Activated naive CD4-positive, alpha-beta T cell treated with anti-CD3 and anti-CD28 coated beads, Interleukin-2, amount 50 U/mL, for 72 hours (primary cell): ENCODE measurements at regions not wholly inside any gene's neighbourhood (a gene's known extent, or its start where the extent isn't known, plus 50 kb on each side); places are given as distances from the start of the nearest gene placed in this dataset.
"Not testable (repeated sequence)": the region's sequence is repeated elsewhere in the genome, so short reads cannot be mapped to it uniquely, and the experiment has no call there.

Experiments used
- ATAC-seq, 2 donors: fragments of 150-1000 bp; cut with Tn5 transposase; 2 replicates each; pipeline ENCODE4 v1.10.0; 2021; ENCODE audit warnings: mild to moderate bottlenecking in 2 of 2, moderate library complexity in 2 of 2
- DNase-seq, 2 donors: peaks; one replicate each; pipeline ENCODE4 v3.0.0; 2021 to 2022; ENCODE audit warnings: low spot score in 2 of 2
- H3K27ac Mint-ChIP-seq, 2 donors: one replicate each; pipeline ENCODE4 v1.8.0; 2022; ENCODE audit warnings: mild to moderate bottlenecking in 2 of 2, mixed read lengths in 2 of 2
- H3K36me3 Mint-ChIP-seq, 2 donors: one replicate each; pipeline ENCODE4 v1.8.0; 2022; ENCODE audit warnings: mixed read lengths in 2 of 2
- H3K9me3 Mint-ChIP-seq, 2 donors: one replicate each; pipeline ENCODE4 v1.8.0; 2022; ENCODE audit warnings: mixed read lengths in 2 of 2

GRCh38 chr4:66964467-66964866 is 580.8 kb downstream of the CENPC start:
- Mint-ChIP-seq H3K27ac (no peak overlapping the region), H3K9me3 (peaks cover 9 to 12% of the 10 kb centered on the region in 2 donors), H3K36me3 (no peaks in the 10 kb centered on the region)
- DNase-seq = no peak
- no peak for ATAC-seq

- DNase-seq = no peak
- Mint-ChIP-seq H3K36me3 (no peaks in the 10 kb centered on the region), H3K27ac (no peak overlapping the region), H3K9me3 (peaks cover 9 to 16% of the 10 kb centered on the region in 2 donors)
- no peak for ATAC-seq
Observed at GRCh38 chr4:66963084-66963483, 582.2 kb downstream of the CENPC start.

DNA sequence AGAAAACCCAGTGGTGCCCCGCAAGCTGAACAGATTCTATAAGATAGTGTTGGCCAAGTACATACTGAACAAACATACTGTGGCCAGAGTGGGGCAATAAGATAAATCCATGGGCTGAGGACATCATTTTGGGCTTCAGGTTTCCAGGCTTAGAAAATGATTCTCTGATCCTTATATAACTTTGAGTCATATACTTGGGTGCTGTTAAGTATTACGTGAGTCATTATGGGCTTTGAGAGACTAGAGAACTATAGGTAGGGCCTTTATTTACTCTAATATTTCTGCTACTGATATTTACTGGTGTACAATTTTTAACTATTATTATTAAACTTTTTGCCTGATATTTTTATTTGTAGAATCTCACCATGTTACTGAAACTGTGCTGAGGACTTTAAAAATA is 586.1 kb downstream of the CENPC start:
- no peak for ATAC-seq
- Mint-ChIP-seq H3K36me3 (no peaks in the 10 kb centered on the region), H3K27ac (no peak overlapping the region), H3K9me3 (peaks cover 10 to 18% of the 10 kb centered on the region in 2 donors)
- no peak for DNase-seq

GRCh38 chr4:66956852-66957251 is 588.5 kb downstream of the CENPC start:
- no peak for DNase-seq
- Mint-ChIP-seq H3K27ac (no peak overlapping the region), H3K9me3 (peaks cover 12 to 21% of the 10 kb centered on the region in 2 donors), H3K36me3 (no peaks in the 10 kb centered on the region)
- no peak for ATAC-seq

- ATAC-seq (no peak), DNase-seq (no peak)
- Mint-ChIP-seq H3K9me3 (peaks cover 17 to 25% of the 10 kb centered on the region in 2 donors), H3K36me3 (no peaks in the 10 kb centered on the region), H3K27ac (no peak overlapping the region)
Observed at GRCh38 chr4:66956426-66956825, 588.9 kb downstream of the CENPC start.

- peaks cover 17 to 20% of the 10 kb centered on the region in 2 donors for H3K9me3 Mint-ChIP-seq
- H3K27ac Mint-ChIP-seq = no peak overlapping the region
- ATAC-seq (no peak), DNase-seq (no peak)
- no peaks in the 10 kb centered on the region for H3K36me3 Mint-ChIP-seq
Observed at GRCh38 chr4:66955784-66956183, 589.5 kb downstream of the CENPC start.

DNA sequence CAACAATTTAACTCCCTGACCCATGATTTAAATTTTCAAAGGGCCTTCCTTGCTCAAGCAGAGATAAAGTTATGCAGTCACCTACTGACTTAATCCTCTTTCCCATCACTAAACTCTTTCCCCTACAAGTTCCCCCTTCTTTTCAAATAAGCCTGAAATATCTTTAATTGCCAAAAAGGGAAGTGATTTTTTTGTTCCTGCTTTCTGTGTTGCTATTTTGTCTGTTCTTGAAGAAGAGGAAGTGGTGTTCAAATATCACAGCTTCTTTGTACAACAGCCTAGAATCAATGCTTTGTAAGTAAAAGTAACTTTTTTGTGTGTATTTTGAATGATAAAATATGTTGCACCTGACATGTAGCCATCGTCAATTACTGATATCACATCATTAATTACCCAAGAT is 595.9 kb downstream of the CENPC start:
- Mint-ChIP-seq H3K27ac (no peak overlapping the region), H3K36me3 (no peaks in the 10 kb centered on the region), H3K9me3 (peaks cover 10 to 12% of the 10 kb centered on the region in 2 donors)
- DNase-seq (no peak), ATAC-seq (no peak)

DNA sequence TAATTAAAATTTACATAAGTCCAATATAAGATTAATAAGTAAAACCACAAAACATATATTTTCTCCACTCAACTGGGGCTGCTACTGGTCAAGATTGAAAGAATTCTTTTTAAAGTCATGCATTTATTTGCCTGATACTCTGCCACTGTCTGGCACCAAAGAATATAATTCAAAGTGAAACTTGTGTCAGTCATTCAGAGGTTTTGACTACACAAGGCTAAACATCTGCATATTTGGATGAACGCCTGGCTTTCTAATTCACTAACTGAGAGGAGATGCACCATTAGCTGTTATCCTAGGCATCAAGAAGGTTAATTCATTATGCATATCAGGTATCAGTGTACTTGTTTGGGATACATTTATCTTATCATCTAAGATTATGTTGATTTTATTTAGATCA is 598.5 kb downstream of the CENPC start:
- H3K9me3 Mint-ChIP-seq = peaks cover 17 to 19% of the 10 kb centered on the region in 2 donors
- DNase-seq = no peak
- ATAC-seq = no peak
- no peak overlapping the region for H3K27ac Mint-ChIP-seq
- no peaks in the 10 kb centered on the region for H3K36me3 Mint-ChIP-seq

- DNase-seq = no peak
- no peak overlapping the region for H3K27ac Mint-ChIP-seq
Observed at GRCh38 chr4:66943112-66943511, 602.2 kb downstream of the CENPC start.

DNA sequence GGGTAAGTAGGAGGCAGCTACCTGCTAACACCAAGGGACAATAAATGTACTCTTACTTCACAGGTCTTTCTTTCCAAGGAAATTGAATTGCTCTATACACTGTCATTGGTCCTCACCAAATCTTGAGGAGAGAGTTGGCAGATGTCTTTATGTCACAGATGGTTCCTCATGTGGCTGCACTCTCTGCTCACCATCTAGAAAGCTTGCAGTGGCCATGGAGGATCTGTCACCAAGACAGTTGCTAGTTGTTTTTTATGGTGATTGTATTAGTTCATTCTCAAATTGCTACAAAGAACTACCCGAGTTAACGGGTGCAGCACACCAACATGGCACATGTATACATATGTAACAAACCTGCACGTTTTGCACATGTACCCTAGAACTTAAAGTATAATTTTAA is 613.3 kb downstream of the CENPC start:
- H3K36me3 Mint-ChIP-seq, ATAC-seq, DNase-seq, H3K27ac Mint-ChIP-seq, H3K9me3 Mint-ChIP-seq: not testable (repeated sequence)

More at GRCh38 chr4:66943112-66943511, 602.2 kb downstream of the CENPC start:
- peaks cover 14 to 16% of the 10 kb centered on the region in 2 donors for H3K9me3 Mint-ChIP-seq
- no peak for ATAC-seq
- no peaks in the 10 kb centered on the region for H3K36me3 Mint-ChIP-seq

- Mint-ChIP-seq H3K27ac (no peak overlapping the region), H3K36me3 (no peaks in the 10 kb centered on the region), H3K9me3 (no peaks in the 10 kb centered on the region)
- DNase-seq (no peak), ATAC-seq (no peak)
Observed at GRCh38 chr4:66930206-66930605, 615.1 kb downstream of the CENPC start.

DNA sequence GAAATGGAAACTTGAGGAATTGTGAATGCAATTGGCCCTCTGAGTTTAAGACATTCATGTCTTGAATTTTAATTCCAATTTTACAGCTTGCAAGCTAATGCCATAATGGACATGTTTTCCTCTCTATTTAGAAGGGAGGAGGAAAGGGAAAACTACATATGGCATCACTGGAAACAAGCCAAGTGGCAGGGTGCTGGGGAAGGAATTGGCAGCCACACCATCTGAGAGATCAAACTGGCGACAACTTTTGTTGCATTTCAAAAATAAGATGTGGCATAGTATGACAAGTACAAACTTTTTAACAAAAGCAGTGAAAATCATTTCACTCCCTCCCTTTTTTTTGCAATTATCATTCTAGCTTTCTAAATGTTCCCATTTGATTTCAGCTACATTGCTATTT is 615.6 kb downstream of the CENPC start:
- H3K36me3 Mint-ChIP-seq = no peaks in the 10 kb centered on the region
- ATAC-seq = no peak

DNA sequence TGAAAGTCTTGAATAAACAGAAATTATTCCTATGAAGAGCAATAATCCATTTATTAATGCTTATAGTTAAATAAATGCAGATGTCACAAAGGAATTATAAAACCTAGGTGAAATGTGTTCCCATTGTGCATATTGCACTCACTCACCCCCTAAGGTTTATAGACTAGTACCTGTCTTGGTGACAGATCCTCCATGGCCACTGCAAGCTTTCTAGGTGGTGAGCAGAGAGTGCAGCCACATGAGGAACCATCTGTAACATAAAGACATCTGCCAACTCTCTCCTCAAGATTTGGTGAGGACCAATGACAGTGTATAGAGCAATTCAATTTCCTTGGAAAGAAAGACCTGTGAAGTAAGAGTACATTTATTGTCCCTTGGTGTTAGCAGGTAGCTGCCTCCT is 616.4 kb downstream of the CENPC start:
- not testable (repeated sequence) for ATAC-seq, H3K36me3 Mint-ChIP-seq, DNase-seq, H3K9me3 Mint-ChIP-seq, H3K27ac Mint-ChIP-seq

More for the DNA sequence above, 615.6 kb downstream of the CENPC start:
- Mint-ChIP-seq H3K9me3 (no peaks in the 10 kb centered on the region), H3K27ac (no peak overlapping the region)
- DNase-seq = no peak

- DNase-seq (no peak), ATAC-seq (no peak)
- H3K27ac Mint-ChIP-seq = no peak overlapping the region
- H3K36me3 Mint-ChIP-seq = no peaks in the 10 kb centered on the region
- H3K9me3 Mint-ChIP-seq = peaks cover 5 to 10% of the 10 kb centered on the region in 2 donors
Observed at GRCh38 chr4:66927937-66928336, 617.4 kb downstream of the CENPC start.

- Mint-ChIP-seq H3K27ac (no peak overlapping the region), H3K9me3 (peaks cover 9 to 15% of the 10 kb centered on the region in 2 donors), H3K36me3 (no peaks in the 10 kb centered on the region)
- DNase-seq = no peak
- ATAC-seq = no peak
Observed at GRCh38 chr4:66926687-66927086, 618.6 kb downstream of the CENPC start.

DNA sequence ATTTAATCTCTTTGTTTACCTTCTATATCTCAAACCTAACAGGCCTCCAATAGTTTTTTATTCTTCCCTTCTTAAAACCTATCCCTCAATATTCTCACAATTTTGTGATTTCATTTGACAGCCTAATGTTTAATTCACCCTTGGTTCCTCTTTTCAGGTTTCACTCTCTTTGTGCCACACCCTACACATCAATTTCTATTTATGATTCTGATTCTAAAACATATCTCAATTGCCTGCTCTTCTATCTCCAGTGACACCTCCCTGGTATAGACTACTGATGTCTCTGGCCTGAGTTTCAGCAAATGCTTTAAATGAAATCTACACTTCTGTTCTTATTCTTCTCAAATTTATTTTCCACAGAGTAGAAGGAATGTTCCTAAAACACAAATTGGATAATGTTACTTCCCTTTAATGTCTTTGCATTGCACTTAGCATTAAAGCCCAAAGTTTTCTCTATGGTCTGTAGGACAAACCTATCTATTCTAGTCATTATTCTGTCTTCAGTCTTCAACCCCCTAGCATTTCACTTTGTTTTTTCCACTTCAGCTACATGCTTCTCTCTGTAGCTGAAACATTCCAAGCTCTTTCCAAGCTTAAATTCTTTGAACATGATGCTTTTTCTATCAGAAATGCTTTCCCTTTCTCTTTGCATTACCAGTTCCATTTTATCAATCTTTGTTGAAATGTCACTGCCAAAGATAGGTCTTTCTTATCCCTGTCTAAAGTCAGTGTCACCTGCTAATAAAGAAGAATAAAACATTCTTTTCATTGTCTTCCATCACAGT is 622.0 kb downstream of the CENPC start:
- H3K36me3 Mint-ChIP-seq = no peaks in the 10 kb centered on the region
- H3K27ac Mint-ChIP-seq = no peak overlapping the region
- peaks cover 9 to 15% of the 10 kb centered on the region in 2 donors for H3K9me3 Mint-ChIP-seq
- no peak for ATAC-seq
- no peak for DNase-seq

- no peaks in the 10 kb centered on the region for H3K36me3 Mint-ChIP-seq
- DNase-seq (no peak), ATAC-seq (no peak)
- peaks cover 14 to 15% of the 10 kb centered on the region in 2 donors for H3K9me3 Mint-ChIP-seq
- no peak overlapping the region for H3K27ac Mint-ChIP-seq
Observed at GRCh38 chr4:66921433-66921832, 623.9 kb downstream of the CENPC start.

DNA sequence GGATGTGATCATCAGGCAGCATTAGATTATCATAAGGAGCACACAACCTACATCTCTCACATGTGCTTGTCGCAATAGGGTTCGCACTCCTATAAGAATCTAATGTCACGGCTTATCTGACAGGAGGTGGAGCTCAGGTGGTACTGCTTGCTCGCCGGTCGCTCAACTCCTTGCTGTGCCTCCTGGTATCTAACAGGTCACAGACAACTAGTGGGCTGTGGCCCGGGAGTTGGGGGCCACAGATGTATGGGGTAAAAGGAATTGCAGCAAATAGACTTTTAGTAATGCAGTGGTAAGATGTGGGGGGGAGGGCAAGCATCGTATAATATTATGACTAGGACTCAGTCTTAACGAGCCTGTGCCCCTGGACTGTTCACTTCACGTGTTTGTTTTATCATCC is 624.8 kb downstream of the CENPC start:
- H3K36me3 Mint-ChIP-seq = no peaks in the 10 kb centered on the region

More for the DNA sequence above, 624.8 kb downstream of the CENPC start:
- ATAC-seq = no peak
- Mint-ChIP-seq H3K9me3 (peaks cover 14 to 16% of the 10 kb centered on the region in 2 donors), H3K27ac (no peak overlapping the region)
- no peak for DNase-seq
